IMR-90 (cell line): ENCODE measurements at regions not wholly inside any gene's neighbourhood (a gene's known extent, or its start where the extent isn't known, plus 50 kb on each side); places are given as distances from the start of the nearest gene placed in this dataset.

Experiments
- ATAC-seq: fragments of 200-7000 bp; cut with Tn5 transposase; 2 replicates; pipeline ENCODE4 v1.9.1; 2020; ENCODE audit warnings: low read depth, mild to moderate bottlenecking, moderate library complexity
- BruUV-seq: library from RNA; stranded (reverse); fragments of 400-500 nt; replicated peaks from 2 replicates; lab custom pipeline; 2021; lab: Mats Ljungman, UMichigan
- CTCF ChIA-PET: fragments of 300-600 bp; formaldehyde crosslinking; extraction: SDS; loops from one replicate; lab custom pipeline; 2021; ENCODE audit warnings: antibody characterized with exemption; lab: Yijun Ruan, JAX
- POLR2A ChIA-PET: fragments of 300-600 bp; sonication (Branson Sonifier 250); formaldehyde crosslinking; loops from one replicate; lab custom pipeline; 2022; ENCODE audit warnings: antibody characterized with exemption; ENCODE audit not compliant: unreplicated experiment; lab: Charles Lee
- DNase-seq: peaks from one replicate; pipeline ENCODE4 v3.0.0; 2013
- H2AFZ ChIP-seq: replicated peaks from 2 replicates; pipeline ENCODE3; 2013; ENCODE audit warnings: low read length, mild to moderate bottlenecking; ENCODE audit not compliant: poor library complexity
- H2AK5ac ChIP-seq: 2 replicates; pipeline ENCODE4 v1.6.1; 2013; ENCODE audit warnings: low read depth, low read length, inconsistent platforms
- H2AK9ac ChIP-seq: replicated peaks from 2 replicates; pipeline ENCODE3; 2013; ENCODE audit warnings: mild to moderate bottlenecking, low read depth, low read length, moderate library complexity; ENCODE audit not compliant: poor library complexity
- H2BK120ac ChIP-seq: 2 replicates; pipeline ENCODE4 v1.6.1; 2013; ENCODE audit warnings: low read depth, low read length, inconsistent platforms
- H2BK15ac ChIP-seq: 3 replicates; pipeline ENCODE4 v1.6.1; 2013; ENCODE audit warnings: low read depth, low read length, inconsistent platforms
- H2BK20ac ChIP-seq: 2 replicates; pipeline ENCODE4 v1.6.1; 2013; ENCODE audit warnings: low read depth, mild to moderate bottlenecking, inconsistent platforms, low read length, moderate library complexity
- H2BK5ac ChIP-seq: 2 replicates; pipeline ENCODE4 v1.6.1; 2013; ENCODE audit warnings: mild to moderate bottlenecking, low read depth, low read length, inconsistent platforms; ENCODE audit not compliant: poor library complexity, severe bottlenecking
- H3K14ac ChIP-seq: replicated peaks from 2 replicates; pipeline ENCODE4 v1.6.1; 2013; ENCODE audit warnings: low read depth, low read length, inconsistent platforms
- H3K18ac ChIP-seq: 2 replicates; pipeline ENCODE4 v1.6.1; 2013; ENCODE audit warnings: low read depth, low read length, control low read depth
- H3K23ac ChIP-seq: 2 replicates; pipeline ENCODE4 v1.6.1; 2013; ENCODE audit warnings: low read depth, low read length, inconsistent platforms
- H3K27ac ChIP-seq: 2 replicates; pipeline ENCODE4 v1.5.1; 2013; ENCODE audit warnings: mild to moderate bottlenecking, control low read depth, low read length; ENCODE audit not compliant: insufficient read depth
- H3K27me3 ChIP-seq: 2 replicates; pipeline ENCODE4 v1.6.1; 2013; ENCODE audit warnings: low read length; ENCODE audit not compliant: control insufficient read depth, insufficient read depth
- H3K36me3 ChIP-seq: 2 replicates; pipeline ENCODE4 v1.6.1; 2013; ENCODE audit warnings: low read length, mixed read lengths; ENCODE audit not compliant: control insufficient read depth, insufficient read depth
- H3K4ac ChIP-seq: 2 replicates; pipeline ENCODE4 v1.6.1; 2013; ENCODE audit warnings: low read depth, low read length, inconsistent platforms
- H3K4me1 ChIP-seq: 2 replicates; pipeline ENCODE4 v1.6.1; 2013; ENCODE audit warnings: low read length, mixed read lengths; ENCODE audit not compliant: control insufficient read depth, insufficient read depth
- H3K4me2 ChIP-seq: 2 replicates; pipeline ENCODE4 v1.6.1; 2013; ENCODE audit warnings: low read depth, mild to moderate bottlenecking, control low read depth, low read length, moderate library complexity
- H3K4me3 ChIP-seq: 2 replicates; pipeline ENCODE4 v1.5.1; 2013; ENCODE audit warnings: low read depth, mild to moderate bottlenecking, control low read depth, low read length, moderate library complexity; ENCODE audit not compliant: insufficient read depth
- H3K56ac ChIP-seq: 2 replicates; pipeline ENCODE4 v1.6.1; 2013; ENCODE audit warnings: low read length, inconsistent platforms; ENCODE audit not compliant: insufficient read depth; ENCODE audit errors: extremely low read depth
- H3K79me1 ChIP-seq, 2 experiments: 2 replicates each; pipeline ENCODE4 v1.6.1; 2013; ENCODE audit warnings: low read length in 2 of 2, inconsistent platforms in 1 of 2, low read depth in 1 of 2
- H3K9ac ChIP-seq: 2 replicates; pipeline ENCODE4 v1.6.1; 2013; ENCODE audit warnings: low read depth, low read length, control low read depth
- H3K9me1 ChIP-seq: 2 replicates; pipeline ENCODE4 v1.6.1; 2013; ENCODE audit warnings: low read length, inconsistent platforms; ENCODE audit not compliant: insufficient read depth
- H3K9me3 ChIP-seq: 2 replicates; pipeline ENCODE4 v1.6.1; 2013; ENCODE audit warnings: low read length; ENCODE audit not compliant: control insufficient read depth, insufficient read depth
- H4K20me1 ChIP-seq: 2 replicates; pipeline ENCODE4 v1.6.1; 2013; ENCODE audit warnings: low read length, inconsistent platforms; ENCODE audit not compliant: insufficient read depth
- H4K5ac ChIP-seq: 2 replicates; pipeline ENCODE4 v1.6.1; 2013; ENCODE audit warnings: mild to moderate bottlenecking, low read depth, low read length, control low read depth
- H4K8ac ChIP-seq, 2 experiments: 2 replicates each; pipeline ENCODE4 v1.6.1; 2013; ENCODE audit warnings: low read depth in 2 of 2, low read length in 2 of 2, control low read depth in 1 of 2, inconsistent platforms in 1 of 2
- H4K91ac ChIP-seq: 2 replicates; pipeline ENCODE4 v1.6.1; 2013; ENCODE audit warnings: low read depth, low read length, inconsistent platforms; ENCODE audit not compliant: insufficient read depth
- CHD1 ChIP-seq: IDR thresholded peaks from 2 replicates; pipeline ENCODE4 v1.6.1; 2012; ENCODE audit warnings: low read depth, low read length, improper control_type of control experiment
- MAFK ChIP-seq: IDR thresholded peaks from 2 replicates; pipeline ENCODE4 v1.6.1; 2012; ENCODE audit warnings: low read depth, low read length, improper control_type of control experiment
- MAZ ChIP-seq: IDR thresholded peaks from 2 replicates; pipeline ENCODE4 v1.6.1; 2012; ENCODE audit warnings: low read depth, mild to moderate bottlenecking, low read length, improper control_type of control experiment, moderate library complexity, borderline replicate concordance
- MXI1 ChIP-seq: IDR thresholded peaks from 2 replicates; pipeline ENCODE4 v1.6.1; 2012; ENCODE audit warnings: low read depth, mild to moderate bottlenecking, low read length, moderate library complexity, borderline replicate concordance
- RAD21 ChIP-seq: IDR thresholded peaks from 2 replicates; pipeline ENCODE4 v1.6.1; 2012; ENCODE audit warnings: low read length, improper control_type of control experiment
- RCOR1 ChIP-seq: IDR thresholded peaks from 2 replicates; pipeline ENCODE4 v1.6.1; 2012; ENCODE audit warnings: mild to moderate bottlenecking, low read length, improper control_type of control experiment; ENCODE audit not compliant: insufficient replicate concordance
- RFX5 ChIP-seq: IDR thresholded peaks from 2 replicates; pipeline ENCODE4 v1.8.0; 2012; ENCODE audit warnings: low read depth, mild to moderate bottlenecking, low read length, moderate library complexity
- SMC3 ChIP-seq: fragments of 150-350 bp; IDR thresholded peaks from 2 replicates; pipeline ENCODE4 v1.6.1; 2016; ENCODE audit warnings: low read depth, mild to moderate bottlenecking, antibody characterized with exemption, low read length, moderate library complexity
- WGBS, 2 experiments: methylation state at CpG; one replicate each; pipeline versions ENCODE4 v1.1.5 to v1.1.7; 2013; ENCODE audit warnings: missing lambda C conversion rate in 2 of 2; ENCODE audit not compliant: insufficient read length in 1 of 2; ENCODE audit errors: extremely low coverage in 2 of 2; 5-methylcytosine and 5-hydroxymethylcytosine counted together
- dilution Hi-C: fragments of 300-500 bp; cut with HindIII; formaldehyde crosslinking; loops from one replicate; pipeline ENCODE4 v1.14.3; 2018; ENCODE audit warnings: low sequenced_read_pairs; ENCODE audit not compliant: unreplicated experiment
- in situ Hi-C: fragments of 300-500 bp; cut with MboI; formaldehyde crosslinking; loops from 3 replicates; pipeline ENCODE4 v1.14.3; 2019; ENCODE audit warnings: low sequenced_read_pairs, inconsistent platforms, mixed read lengths
- intact Hi-C: fragments of 100-400 bp; cut with micrococcal nuclease; formaldehyde crosslinking; loops from 2 replicates; pipeline ENCODE4 v1.10.0; 2022

DNA sequence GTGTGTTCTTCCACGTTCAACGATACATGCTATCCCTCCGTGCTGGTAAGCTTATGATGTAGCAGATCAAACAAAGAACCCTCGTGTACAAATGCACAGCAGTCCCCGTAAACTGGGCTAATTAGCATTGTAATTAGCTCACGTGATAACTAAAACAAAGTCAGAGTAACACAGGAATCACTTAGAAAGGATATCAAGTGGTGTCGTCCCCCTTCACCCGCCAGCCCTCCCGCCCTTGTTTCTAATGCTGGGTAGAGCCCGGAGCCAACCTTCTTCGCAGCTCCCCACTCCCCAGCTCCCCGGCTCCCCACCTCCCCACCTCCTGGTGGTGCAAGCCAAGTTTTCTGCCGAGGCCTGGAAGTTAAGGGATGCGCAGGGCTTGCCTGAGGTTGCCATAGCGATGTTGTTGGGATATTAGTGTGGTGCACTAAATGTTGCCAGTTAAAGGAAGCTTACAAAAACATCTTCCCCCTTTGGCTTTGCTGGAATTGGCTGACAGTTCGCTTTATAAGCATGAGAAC is 357.9 kb upstream of the CCNH start:
- Histone ChIP-seq H3K23ac (no peak overlapping the region), H3K36me3 (no peaks in the 10 kb centered on the region), H2AK9ac (no peak overlapping the region), H3K14ac (no peak overlapping the region), H3K4me3 (no peak overlapping the region), H3K27ac (no peak overlapping the region), H3K79me1 (no peaks in the 10 kb centered on the region), H4K91ac (no peak overlapping the region), H2BK15ac (no peak overlapping the region), H3K4ac (no peak overlapping the region), H3K56ac (no peak overlapping the region), H2BK5ac (no peak overlapping the region), H4K8ac (no peak overlapping the region), H3K9me1 (no peaks in the 10 kb centered on the region), H3K27me3 (peaks cover 1% of the 10 kb centered on the region; the same call in 1 of the 2 replicates), H3K4me1 (no peaks in the 10 kb centered on the region), H3K9ac (no peak overlapping the region), H2AFZ (no peak overlapping the region), H4K20me1 (no peaks in the 10 kb centered on the region), H3K4me2 (no peak overlapping the region), H2BK120ac (no peak overlapping the region), H2BK20ac (no peak overlapping the region), H4K5ac (no peak overlapping the region), H3K18ac (no peak overlapping the region), H3K9me3 (no peaks in the 10 kb centered on the region), H2AK5ac (no peak overlapping the region)
- ChIA-PET CTCF (interaction anchor here (1.6 kb wide), 1 partner anchor 11 kb away, joined by 3 read pairs; no protein-coding TSS in a partner anchor), POLR2A (no interaction called here)
- no CpG with 5 or more reads among the region's 16 CpGs for WGBS, 2 experiments
- no peak for TF ChIP-seq SMC3
- no peak for TF ChIP-seq RFX5
- no peak for TF ChIP-seq MXI1
- TF ChIP-seq MAZ, result no peak
- no peak for TF ChIP-seq CHD1
- TF ChIP-seq MAFK, result no peak
- no peak for TF ChIP-seq RAD21
- TF ChIP-seq RCOR1, result no peak
- dilution Hi-C loops (no loop called here), in situ Hi-C loops (loop anchor here (10.0 kb wide), 1 partner anchor 944 kb away; no protein-coding TSS in a partner anchor), intact Hi-C loops (loop anchor here (10.0 kb wide), 1 partner anchor 346 kb away; no protein-coding TSS in a partner anchor)
- ATAC-seq, result no peak
- no peak for DNase-seq
- no TSS peak for BruUV-seq
